ENCODE measurements at regions not wholly inside any gene's neighbourhood (a gene's known extent, or its start where the extent isn't known, plus 50 kb on each side); places are given as distances from the start of the nearest gene placed in this dataset.

DNA sequence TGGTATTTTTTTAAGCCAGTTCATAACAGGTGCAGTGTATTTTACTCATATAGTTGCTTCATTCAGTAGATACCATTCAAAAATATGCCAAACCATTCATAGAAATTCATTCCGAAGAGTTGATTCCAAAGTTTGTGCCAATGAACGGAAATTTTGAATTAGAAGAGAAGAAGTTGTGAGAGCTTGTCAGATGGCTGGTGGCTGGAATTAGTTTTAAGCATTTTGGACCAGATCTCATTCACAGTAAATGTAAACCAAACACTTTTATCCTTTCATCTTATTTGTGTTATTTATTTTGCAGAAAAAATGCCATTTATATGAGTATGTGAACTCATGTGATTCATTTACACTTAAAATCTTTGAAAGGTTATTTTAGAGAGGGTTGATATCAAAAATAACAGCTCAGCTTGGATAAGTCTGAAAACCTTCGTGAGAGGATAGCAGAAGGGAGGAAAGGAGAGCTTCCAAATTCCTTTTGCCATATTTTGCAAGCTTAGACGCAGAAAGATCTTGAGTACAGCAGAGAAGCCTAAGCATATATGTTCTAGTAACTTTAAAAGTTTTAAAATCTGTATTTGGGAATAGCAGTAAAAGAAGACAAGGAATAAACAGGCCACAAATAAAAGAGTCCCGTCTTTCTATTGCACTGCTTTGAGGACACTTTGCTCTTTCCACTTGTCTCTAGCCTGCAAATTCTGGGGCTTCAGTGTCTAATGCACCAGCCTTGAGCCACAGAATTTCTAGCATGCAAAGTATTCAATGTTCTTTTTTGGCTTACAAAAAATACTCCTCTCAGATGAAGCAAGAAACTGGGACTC is 253.6 kb upstream of the FLRT2 start:
- intact Hi-C loops (cut with micrococcal nuclease), result no loop called here

DNA sequence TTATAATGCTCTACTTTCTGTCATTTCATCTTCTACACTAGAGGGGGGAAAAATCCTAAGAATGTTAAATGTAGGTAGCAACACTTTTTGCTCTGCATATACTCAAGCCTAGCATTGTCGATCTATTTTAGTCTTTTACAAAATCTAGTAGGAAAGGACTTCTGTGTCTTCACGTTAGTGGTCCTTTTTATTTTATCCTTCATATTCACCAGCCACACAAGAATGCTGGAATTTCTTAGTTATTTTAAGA is 253.0 kb upstream of the FLRT2 start:
- intact Hi-C loops (cut with micrococcal nuclease), result no loop called here

DNA sequence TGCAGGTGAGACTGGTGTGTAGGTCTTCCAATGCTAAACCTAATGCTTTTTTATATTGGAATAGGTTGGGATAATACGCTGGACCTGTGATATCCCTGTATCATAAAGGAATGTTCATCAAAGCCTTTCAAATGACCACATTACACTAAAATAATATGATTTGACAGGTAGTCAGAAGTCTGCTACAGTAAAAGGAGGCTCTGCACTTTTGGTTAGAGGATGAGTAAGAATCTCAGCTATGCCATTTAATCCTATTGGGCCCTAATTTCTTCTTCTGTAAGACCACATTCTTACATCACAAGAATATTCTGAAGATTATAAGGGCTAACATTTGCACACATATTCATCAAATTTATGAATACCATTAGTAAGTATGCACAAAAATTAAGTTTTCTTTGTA is 250.5 kb upstream of the FLRT2 start:
- intact Hi-C loops (cut with micrococcal nuclease), result no loop called here

DNA sequence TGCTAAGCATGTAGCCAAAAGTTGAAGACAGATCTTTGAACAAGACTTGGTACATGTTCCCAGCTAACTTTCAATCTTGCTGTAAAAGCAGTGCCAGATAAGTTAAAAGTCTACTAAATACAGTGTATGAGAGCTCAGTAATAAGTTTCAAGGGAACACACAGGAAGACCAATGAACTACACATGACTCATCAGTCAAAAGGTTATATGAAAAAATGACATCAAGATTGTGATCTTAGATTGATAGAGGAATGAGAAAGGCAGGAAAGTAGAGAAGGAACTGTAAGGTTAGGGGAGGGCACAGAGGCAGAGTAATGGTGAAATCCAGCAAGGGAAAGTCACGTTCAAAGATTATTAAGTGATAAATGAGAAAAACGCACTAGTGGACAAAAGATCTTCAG is 249.9 kb upstream of the FLRT2 start:
- intact Hi-C loops (cut with micrococcal nuclease), result no loop called here

DNA sequence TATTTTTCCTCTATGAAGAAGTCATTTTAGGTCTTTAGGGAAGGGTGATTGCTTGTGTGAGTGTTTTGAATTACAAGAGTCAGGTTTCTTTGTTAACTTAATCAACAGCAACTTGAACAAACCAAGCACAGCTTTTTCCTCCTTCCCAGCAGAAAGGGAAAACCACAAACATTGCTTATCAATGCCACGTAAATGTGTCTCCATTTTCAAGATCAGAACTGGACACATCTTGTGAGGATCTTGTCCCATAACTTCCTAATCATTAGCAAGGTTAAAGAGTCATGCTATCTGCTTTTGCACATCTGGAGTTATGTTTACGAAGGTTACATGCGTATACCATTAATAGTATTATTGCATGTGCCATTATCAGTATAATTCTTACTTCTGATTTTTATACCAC is 248.0 kb upstream of the FLRT2 start:
- intact Hi-C loops (cut with micrococcal nuclease), result no loop called here

DNA sequence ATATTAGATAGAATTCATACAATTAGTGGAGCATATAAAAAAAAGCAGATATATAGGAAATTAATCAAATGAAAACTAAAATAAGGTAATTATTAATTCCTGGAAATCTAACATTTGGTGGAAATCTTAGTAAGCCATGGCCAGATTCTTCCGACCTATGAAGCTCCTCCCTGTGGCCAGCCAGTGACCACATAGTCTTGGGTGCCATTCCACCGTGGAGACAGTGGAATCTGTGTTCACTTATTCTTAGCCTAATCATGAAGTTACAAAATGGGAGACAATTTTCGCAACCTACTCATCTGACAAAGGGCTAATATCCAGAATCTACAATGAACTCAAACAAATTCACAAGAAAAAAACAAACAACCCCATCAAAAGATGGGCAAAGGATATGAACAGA is 241.9 kb upstream of the FLRT2 start:
- intact Hi-C loops (cut with micrococcal nuclease), result no loop called here

DNA sequence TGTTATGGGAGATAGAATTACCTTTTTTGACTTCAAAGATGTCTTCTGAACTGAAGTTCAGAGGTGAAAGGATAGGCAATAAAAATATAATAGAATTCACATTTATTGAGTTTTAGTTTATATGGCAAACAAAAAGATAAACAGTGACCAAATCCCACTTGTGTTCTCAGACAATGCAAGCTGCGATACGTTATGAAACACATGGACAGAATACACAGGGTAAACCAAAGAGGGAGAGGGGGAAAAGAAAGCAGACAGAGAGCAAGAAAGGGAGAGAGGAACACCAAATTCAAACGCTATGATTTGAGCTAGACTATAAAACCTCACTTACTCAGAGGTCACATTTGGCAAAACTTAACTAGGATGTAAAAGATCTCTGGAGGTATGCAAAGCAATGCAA is 238.2 kb upstream of the FLRT2 start:
- intact Hi-C loops (cut with micrococcal nuclease), result no loop called here

DNA sequence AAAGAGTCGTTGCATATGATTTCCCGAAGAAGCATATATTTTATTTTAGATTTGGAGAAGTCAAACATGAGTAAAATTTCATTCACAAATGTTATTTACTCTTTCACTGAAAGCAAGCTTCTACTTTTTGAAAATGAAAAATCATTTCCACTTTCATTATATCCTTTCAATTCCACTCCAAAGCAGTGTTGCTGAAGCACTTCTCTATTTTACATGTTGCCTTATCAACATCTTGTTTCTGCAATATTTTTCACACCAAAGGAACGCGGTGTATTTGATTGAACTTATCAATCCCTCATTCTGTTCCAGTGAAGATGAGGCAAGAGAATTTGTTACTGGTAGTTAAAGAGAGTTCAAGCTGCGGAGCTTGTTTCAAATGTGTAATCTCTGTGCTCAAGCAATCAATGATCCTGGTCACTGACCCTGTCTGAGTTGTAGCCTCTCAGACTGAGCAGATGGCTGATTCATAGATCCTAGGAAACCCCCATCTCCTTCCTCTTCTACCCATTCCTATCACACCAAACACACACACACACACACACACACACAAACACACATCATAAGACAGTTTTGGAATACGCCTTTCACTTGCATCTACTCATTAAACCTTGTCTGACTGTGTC is 236.2 kb upstream of the FLRT2 start:
- intact Hi-C loops (cut with micrococcal nuclease), result no loop called here

DNA sequence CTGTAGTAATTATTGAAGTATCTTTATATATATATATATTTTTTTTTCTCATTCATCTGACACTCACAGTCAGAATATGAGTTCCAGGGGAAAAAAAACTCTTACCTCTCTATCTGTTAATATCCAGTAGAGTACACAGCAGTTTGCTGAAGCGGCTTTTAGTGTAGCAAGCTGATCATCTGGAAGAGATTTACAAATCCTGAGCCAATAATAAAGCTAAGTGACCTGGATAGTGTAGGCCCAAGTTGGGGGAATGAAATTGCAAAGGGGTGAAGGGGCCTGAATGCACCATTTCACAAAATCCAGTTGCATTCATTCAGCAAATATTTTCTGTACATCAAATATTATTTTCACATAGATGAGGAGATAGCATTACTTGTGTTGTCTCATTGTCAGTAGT is 234.6 kb upstream of the FLRT2 start:
- intact Hi-C loops (cut with micrococcal nuclease), result no loop called here

DNA sequence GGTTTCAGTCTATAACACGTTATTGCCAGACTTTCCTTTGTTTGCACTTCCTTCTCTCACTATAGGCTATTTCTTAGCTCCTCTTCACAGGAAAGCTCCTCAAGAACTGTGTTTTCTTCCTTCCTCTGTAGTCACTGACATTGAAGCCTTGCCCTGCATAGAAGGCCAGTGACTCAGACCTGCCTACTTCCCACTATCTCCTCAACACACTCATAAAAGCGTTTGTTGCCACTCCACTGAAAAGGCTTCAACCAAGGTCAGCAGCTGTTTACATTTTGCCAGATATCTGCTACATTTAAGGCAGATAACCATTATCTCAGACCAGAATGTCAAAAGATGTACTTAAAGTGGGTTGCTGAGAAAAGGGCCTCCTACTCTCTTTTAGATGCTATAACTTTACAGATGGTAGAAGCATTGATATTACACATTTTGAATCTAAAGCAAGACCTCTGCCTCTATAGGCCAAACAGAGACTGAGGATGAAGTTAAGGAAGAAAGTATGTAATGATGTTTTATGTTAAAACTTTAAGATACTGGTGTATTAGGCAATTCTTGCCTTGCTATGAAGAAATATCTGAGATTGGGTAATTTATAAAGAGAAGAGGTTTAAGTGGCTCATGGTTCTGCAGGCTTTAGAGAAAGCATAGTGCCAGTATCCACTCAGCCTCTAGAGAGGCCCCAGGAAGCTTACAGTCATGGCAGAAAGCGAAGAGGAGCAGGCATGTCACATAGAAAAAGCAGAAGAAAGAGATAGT is 233.3 kb upstream of the FLRT2 start:
- intact Hi-C loops (cut with micrococcal nuclease), result no loop called here

DNA sequence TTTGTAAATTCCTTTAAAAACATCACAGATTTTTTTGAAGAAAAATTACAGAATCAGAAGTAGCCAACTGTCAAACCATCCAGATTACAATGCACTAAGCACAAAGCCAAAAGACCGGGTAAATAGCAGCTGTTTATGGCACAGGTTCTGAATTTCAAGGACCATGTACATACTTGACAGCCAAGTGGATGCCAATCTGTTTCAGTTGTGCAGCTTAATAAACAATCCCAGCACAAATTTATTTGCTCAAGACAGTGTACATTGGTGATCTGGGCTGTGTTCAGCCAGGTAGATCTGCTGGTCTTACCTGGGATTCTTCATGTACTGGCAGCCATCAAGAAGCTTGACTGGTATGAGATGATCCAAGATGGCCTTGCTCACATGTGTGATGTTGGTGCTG is 229.8 kb upstream of the FLRT2 start:
- intact Hi-C loops (cut with micrococcal nuclease), result no loop called here

DNA sequence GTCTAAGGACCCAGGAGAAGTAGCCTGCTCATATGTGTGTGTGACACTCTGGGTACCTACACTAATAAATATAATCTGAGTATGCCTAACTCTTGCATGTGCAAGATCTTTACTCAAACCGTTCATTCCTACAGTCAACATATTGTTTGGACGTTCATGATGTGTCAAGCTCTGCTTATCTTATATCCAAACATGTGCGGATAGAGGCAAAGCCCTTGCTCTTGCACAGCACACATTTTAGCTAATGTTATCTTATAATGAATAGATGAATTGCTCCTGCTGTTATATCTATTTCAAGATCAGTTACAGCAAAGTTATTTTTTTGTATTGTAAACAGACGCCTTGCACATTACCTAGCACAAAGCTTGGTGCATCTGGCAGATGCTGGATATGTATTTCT is 228.4 kb upstream of the FLRT2 start:
- intact Hi-C loops (cut with micrococcal nuclease), result no loop called here

DNA sequence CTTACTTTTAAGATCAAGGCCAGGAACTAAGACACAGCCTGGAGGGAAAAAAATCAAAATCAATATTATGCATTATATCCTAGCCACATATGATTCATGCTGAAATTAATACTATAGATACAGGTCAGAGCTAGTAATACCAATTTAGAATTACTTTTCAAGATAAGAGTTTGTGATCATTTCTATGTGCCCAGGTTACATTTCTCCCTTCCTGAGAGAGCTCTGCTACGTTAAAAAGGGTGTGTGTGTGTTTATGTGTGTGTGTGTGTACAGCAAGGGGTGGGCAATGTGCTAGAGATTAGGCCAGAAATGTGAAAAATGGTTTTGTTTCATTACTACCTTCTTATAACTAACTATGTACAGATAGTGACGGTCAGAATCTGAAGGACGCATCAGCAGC is 223.9 kb upstream of the FLRT2 start:
- intact Hi-C loops (cut with micrococcal nuclease), result no loop called here

DNA sequence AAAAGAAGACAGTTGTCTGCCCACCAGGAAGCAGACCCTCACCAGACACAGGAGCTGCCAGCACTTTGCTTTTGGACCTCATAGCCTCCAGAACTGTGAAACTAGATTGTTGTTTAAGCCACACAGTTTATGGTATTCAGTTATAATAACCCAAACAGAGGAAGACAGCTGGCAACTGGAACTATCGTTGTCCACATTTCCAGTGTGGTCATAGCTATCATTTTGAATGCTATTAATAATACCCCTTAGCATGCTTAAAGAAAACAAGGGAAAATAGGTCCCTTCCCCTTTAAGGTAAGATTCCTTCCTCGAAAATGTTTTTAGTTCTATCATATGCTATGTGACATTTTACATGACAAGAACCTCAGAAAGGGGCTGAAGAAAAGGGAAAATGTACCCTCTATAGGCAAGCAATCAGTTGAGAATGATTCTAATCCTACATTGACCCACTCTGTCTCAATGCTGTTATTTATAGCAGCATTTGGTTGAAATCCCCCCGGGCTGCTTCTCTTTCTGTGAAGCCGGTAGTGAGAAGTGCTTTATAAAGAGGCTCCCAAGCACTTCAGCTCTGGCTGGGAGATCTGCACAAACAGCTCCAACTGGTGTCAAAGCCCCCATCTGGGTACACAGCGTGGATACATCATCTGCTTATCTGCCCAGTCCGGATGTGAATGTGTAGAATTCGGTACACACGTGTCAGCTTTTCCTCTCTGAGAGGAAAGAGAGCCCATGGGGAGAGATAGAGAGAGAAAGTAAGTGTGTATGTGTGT is 221.2 kb upstream of the FLRT2 start:
- intact Hi-C loops (cut with micrococcal nuclease), result no loop called here

DNA sequence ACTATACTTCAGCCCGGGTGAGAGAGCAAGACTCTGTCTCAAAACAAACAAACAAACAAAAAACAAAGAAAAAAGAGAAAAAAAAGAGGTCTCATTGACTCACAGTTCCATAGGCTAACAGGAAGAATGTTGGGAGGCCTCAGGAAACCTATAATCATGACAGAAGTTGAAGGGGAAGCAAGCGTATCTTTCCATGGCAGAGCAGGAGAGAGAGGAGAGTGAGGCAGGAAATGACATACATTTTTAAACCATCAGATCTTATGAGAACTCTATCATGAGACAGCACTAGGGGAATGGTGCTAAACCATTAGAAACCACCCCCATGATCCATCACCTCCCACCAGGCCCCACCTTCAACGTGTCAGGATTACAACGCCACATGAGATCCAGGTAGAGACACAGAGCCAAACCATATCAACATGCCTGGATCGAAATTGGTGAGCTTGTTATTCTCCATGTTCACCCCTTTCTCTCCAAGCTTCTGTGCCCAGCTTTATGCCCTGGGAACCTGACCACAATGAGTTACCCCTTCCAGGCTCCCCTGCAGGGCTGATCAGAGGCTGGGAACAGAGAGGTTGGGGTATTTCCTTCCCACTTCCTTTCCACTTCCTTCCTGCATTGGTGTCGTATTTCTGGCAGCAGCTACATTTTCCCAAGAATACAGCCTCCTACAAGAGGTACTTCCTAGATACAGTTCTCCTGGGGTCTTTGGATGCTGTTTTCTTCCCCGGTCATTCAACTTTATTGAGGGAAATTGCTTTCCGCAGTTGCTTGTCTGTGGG is 219.3 kb upstream of the FLRT2 start:
- intact Hi-C loops (cut with micrococcal nuclease), result no loop called here

DNA sequence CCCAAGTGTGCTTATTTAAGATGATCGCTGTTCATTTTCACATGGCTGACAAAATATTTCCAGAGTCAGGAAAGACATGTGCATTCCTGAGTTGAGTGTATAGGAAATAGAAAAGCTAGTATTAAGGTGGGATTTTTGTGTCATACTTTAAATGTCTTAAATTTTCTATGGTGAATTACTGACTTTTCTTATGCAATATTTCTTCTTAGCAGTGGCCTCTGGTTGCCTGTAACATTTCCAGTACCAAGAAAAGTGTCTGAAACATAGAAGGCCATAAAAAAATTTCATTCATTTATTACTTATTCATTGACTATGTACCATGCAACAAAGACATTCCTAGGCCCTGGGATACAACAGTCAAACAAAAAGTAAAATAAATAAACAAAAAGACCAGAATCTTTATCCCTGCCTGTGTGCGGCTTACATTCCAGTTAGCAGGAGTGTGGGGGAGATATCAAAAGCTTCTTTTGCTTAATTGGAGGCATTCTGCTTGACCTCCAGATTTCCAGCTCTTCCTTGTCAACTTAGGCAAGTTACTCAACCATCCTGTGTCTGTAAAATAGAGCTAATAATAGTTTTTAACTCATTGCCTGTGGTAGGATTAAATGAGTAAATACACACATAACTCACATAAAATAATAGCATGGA is 216.3 kb upstream of the FLRT2 start:
- intact Hi-C loops (cut with micrococcal nuclease), result no loop called here

DNA sequence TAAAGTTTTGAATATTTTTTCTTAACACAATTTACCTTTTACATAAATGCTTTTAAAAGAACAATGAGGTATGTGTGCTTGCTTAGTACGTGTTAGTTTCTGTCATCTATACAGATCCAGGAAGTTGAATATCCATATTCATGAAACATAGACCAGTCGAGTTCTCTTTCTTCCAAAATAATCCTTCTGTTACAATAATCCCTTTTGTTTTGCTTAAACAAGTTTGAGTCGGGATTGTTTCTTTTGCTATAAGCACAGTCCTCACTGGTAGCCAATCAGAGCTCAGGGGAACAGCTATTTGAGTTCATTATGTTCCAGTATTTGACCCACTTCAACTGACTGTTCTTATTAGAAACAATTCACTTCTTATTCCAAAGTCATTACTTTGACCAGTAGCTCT is 214.7 kb upstream of the FLRT2 start:
- intact Hi-C loops (cut with micrococcal nuclease), result no loop called here

DNA sequence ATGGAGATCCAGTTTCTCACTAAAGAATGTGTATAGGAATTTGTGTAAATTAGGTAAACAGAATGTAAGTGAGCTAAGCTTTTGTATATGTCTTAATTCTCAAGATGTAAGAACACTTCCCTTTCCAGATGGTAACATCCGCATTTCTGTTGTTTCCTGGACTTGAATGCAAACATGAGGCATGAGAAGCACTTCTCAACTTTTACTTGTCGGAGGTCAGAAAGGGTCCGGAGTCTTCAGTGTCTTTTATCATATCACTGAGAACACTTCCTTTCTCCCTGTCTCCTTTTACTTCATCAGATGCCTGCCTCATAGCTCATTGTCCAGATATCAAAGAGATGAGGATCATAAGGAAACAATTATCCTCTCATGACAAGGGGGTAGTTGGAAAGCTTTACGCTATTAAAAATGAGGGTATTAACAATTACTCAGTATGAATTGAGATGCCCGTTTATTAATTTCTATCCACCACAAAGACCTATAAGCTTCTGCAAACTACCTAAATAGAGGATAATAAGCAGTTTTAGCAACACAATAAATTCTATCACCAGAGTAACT is 214.1 kb upstream of the FLRT2 start:
- intact Hi-C loops (cut with micrococcal nuclease), result no loop called here

DNA sequence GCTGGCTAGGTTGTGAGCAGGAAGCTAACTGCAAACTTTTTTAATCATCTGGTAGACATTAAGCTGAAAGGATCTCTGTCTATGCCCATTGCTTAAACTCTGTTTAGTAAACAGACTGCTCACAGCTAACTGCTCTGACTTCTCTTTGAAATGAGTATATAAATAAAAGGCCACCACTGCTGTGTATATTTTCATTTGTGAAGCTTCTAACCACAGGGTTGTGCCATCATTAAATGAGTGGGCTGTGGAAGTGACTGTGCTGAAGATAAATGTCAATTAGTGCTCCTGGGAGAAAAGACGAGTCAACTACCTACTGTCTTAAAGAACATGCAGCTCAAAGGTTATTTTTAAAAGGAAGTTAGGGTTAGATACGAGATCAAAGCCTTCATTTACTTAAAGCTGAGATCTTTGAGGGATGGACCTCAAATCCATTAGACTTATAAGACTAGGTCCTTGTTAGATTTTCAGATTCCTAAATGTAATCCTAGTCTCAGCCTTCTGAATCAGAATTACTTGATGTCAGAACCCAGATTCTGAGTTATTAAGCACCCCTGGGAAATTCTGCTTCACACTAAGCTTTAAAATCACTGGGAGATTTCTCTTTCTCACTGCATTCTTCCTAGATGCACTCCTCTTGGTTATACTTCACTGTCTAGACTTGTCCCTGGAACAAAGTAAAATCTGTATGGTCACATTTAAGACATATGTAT is 213.1 kb upstream of the FLRT2 start:
- intact Hi-C loops (cut with micrococcal nuclease), result no loop called here

DNA sequence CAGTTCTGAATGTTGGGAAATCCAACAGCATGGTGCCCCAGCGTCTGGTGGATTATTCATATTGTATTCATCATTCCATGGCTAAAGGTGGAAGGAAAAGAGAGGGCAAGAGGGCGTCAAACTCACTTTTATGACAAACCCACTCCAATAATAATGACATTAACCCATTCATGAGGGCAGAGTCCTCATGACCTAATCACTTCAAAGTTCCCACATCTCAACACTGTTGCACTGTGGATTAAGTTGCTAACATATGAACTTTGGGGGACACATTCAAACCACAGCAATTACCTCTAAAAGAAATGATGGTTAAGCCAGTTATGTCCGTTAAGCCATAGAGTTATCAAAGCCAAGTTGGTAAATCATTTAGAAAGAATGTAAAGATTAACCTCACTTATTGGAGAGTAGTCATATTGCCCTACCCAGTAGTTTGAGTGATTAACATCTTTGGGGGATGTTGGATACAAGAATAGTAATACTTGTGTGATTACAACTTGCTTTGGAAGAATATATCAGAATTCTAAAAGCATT is 212.4 kb upstream of the FLRT2 start:
- intact Hi-C loops (cut with micrococcal nuclease), result no loop called here

Measured in T-helper 2 cell treated with Interferon-gamma antibody and Interleukin-4, amounts not matched to agents 100 ng/mL and 5 ng/mL, for 36 hours (primary cell).